ENCODE measurements at regions not wholly inside any gene's neighbourhood (a gene's known extent, or its start where the extent isn't known, plus 50 kb on each side); places are given as distances from the start of the nearest gene placed in this dataset.

DNA sequence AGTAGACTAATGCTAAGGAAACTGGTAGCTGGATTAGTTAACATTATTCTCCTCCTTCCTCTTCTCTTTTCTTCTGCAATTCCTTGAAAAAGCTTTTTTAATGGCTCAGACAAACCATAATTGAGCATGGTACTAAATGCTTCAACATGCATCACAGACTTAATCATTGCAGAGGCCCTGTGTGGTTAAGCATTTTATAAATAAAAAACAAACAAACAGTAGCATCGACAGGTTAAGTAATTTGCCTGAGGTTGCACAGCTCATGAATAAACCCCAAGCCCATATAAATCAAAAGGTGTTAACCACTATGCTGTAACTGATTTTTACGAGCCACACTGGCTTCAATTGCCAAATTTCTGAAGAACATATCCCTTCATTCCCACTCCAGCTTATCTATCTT lies 462.1 kb downstream of the LMO4 start:
- no TSS peak for BruUV-seq (replicated peaks)
- no peaks in the 10 kb centered on the region for H3F3A ChIP-seq (ENCODE audit: low read length, unreplicated experiment)

GRCh38 chr1:87791931-87792740 lies 463.5 kb downstream of the LMO4 start:
- peak; percentile 11 for DNase-seq
- H2AFZ ChIP-seq (ENCODE audit: low read length): no peak overlapping the region
- CTCF ChIA-PET: no interaction called here

More for the DNA sequence above, 462.1 kb downstream of the LMO4 start:
- H3K4me2 ChIP-seq (ENCODE audit: low read length): no peak overlapping the region
- TF ChIP-seq EZH2 (IDR thresholded peaks at IDR 0.05; ENCODE audit: low read length, unreplicated experiment) (no peak), EZH2phosphoT487 (IDR thresholded peaks at IDR 0.05; ENCODE audit: borderline replicate concordance, low read length) (no peak), CTCF (conservative IDR thresholded peaks at IDR 0.05; ENCODE audit: low read depth, low read length) (no peak)
- DNase-seq (no peak), ATAC-seq (no peak)
- intact Hi-C loops (cut with micrococcal nuclease): loop anchor here (10.0 kb wide), 1 partner anchor 274 kb away; no protein-coding TSS in a partner anchor
- H3K9me3 ChIP-seq (ENCODE audit: low read length): no peaks in the 10 kb centered on the region
- H3K27me3 ChIP-seq (ENCODE audit: low read length): no peaks in the 10 kb centered on the region
- peaks cover 16% of the 10 kb centered on the region for H3K4me1 ChIP-seq (ENCODE audit: insufficient read depth, low read length)
- H3K9ac ChIP-seq (ENCODE audit: low read length): no peak overlapping the region
- no peaks in the 10 kb centered on the region for H3K9me2 ChIP-seq (replicated peaks; ENCODE audit: low read length)
- H4K20me1 ChIP-seq (ENCODE audit: low read length): no peaks in the 10 kb centered on the region
- ChIA-PET CTCF (no interaction called here), POLR2A (ENCODE audit: unreplicated experiment) (no interaction called here)
- no peaks in the 10 kb centered on the region for H3K36me3 ChIP-seq (ENCODE audit: low read depth, low read length)
- H3K4me3 ChIP-seq (ENCODE audit: low read length): no peak overlapping the region
- H3K27ac ChIP-seq (ENCODE audit: low read length): no peak overlapping the region
- no peak overlapping the region for H2AFZ ChIP-seq (ENCODE audit: low read length)
- H3K79me2 ChIP-seq (ENCODE audit: low read length): no peaks in the 10 kb centered on the region

More at GRCh38 chr1:87791931-87792740, 463.5 kb downstream of the LMO4 start:
- no peaks in the 10 kb centered on the region for H3K9me2 ChIP-seq (replicated peaks; ENCODE audit: low read length)
- H3K79me2 ChIP-seq (ENCODE audit: low read length): no peaks in the 10 kb centered on the region
- no peak overlapping the region for H3K27ac ChIP-seq (ENCODE audit: low read length)
- 0 out of 2 replicates have a peak, but pooled peaks have one; percentile 28 for TF ChIP-seq CTCF (conservative IDR thresholded peaks at IDR 0.05; ENCODE audit: low read depth, low read length)
- no peak for TF ChIP-seq EZH2 (IDR thresholded peaks at IDR 0.05; ENCODE audit: low read length, unreplicated experiment)
- H3K4me3 ChIP-seq (ENCODE audit: low read length): no peak overlapping the region
- no peaks in the 10 kb centered on the region for H3K27me3 ChIP-seq (ENCODE audit: low read length)
- intact Hi-C loops (cut with micrococcal nuclease): loop anchor here (10.0 kb wide), 1 partner anchor 273 kb away; no protein-coding TSS in a partner anchor
- H4K20me1 ChIP-seq (ENCODE audit: low read length): no peaks in the 10 kb centered on the region
- H3K36me3 ChIP-seq (ENCODE audit: low read depth, low read length): no peaks in the 10 kb centered on the region
- POLR2A ChIA-PET (ENCODE audit: unreplicated experiment): no interaction called here
- peaks cover 22% of the 10 kb centered on the region for H3K4me1 ChIP-seq (ENCODE audit: insufficient read depth, low read length)
- ATAC-seq: no peak
- BruUV-seq (replicated peaks): no TSS peak
- no peaks in the 10 kb centered on the region for H3F3A ChIP-seq (ENCODE audit: low read length, unreplicated experiment)
- H3K9me3 ChIP-seq (ENCODE audit: low read length): no peaks in the 10 kb centered on the region
- no peak overlapping the region for H3K9ac ChIP-seq (ENCODE audit: low read length)
- no peak overlapping the region for H3K4me2 ChIP-seq (ENCODE audit: low read length)

All from PC-3 (cell line).